SH-SY5Y (cell line): ENCODE measurements at regions not wholly inside any gene's neighbourhood (a gene's known extent, or its start where the extent isn't known, plus 50 kb on each side); places are given as distances from the start of the nearest gene placed in this dataset.

Experiments used
- GATA2 ChIP-seq: IDR thresholded peaks from 2 replicates; pipeline ENCODE4 v1.6.1; 2011; ENCODE audit warnings: mild to moderate bottlenecking, low read depth, low read length
- GATA3 ChIP-seq: IDR thresholded peaks from 2 replicates; pipeline ENCODE4 v1.6.1; 2011; ENCODE audit warnings: low read depth, mild to moderate bottlenecking, low read length, moderate library complexity

- TF ChIP-seq GATA2 = no peak
- TF ChIP-seq GATA3 = no peak
Observed at GRCh38 chr14:84288781-84289180, 1241.2 kb upstream of the FLRT2 start.
